PFSK-1 (cell line): ENCODE measurements at regions not wholly inside any gene's neighbourhood (a gene's known extent, or its start where the extent isn't known, plus 50 kb on each side); places are given as distances from the start of the nearest gene placed in this dataset.

Experiments
- FOXP2 ChIP-seq: optimal IDR thresholded peaks from 2 replicates; pipeline ENCODE3; 2011; ENCODE audit warnings: borderline replicate concordance, control low read depth, inconsistent platforms; ENCODE audit not compliant: insufficient read depth; ENCODE audit errors: extremely low read length, extremely low read depth
- POLR2AphosphoS5 ChIP-seq: IDR thresholded peaks from 2 replicates; pipeline ENCODE4 v1.6.1; 2012; ENCODE audit warnings: low read depth, mild to moderate bottlenecking, control low read depth, low read length, moderate library complexity
- REST ChIP-seq, 2 experiments: IDR thresholded peaks; 2 replicates each; pipeline versions ENCODE4 v1.6.1 to v1.8.0; 2011 to 2012; ENCODE audit warnings: low read depth in 2 of 2, low read length in 2 of 2, control low read depth in 1 of 2, inconsistent platforms in 1 of 2, mild to moderate bottlenecking in 1 of 2, moderate library complexity in 1 of 2; ENCODE audit not compliant: insufficient read depth in 1 of 2
- SIN3A ChIP-seq: IDR thresholded peaks from 2 replicates; pipeline ENCODE4 v1.6.1; 2012; ENCODE audit warnings: mild to moderate bottlenecking, low read length, moderate library complexity, borderline replicate concordance; ENCODE audit not compliant: insufficient read depth
- TAF1 ChIP-seq: IDR thresholded peaks from 2 replicates; pipeline ENCODE4 v1.6.1; 2012; ENCODE audit warnings: low read length, control low read depth, borderline replicate concordance; ENCODE audit not compliant: insufficient read depth

GRCh38 chr2:57906152-57906732 lies 140.4 kb upstream of the VRK2 start:
- TF ChIP-seq REST (IDR thresholded peaks at IDR 0.05; ENCODE audit: insufficient read depth in 1 of 2, low read depth in 2 of 2, low read length in 2 of 2) (no peak), POLR2AphosphoS5 (no peak), FOXP2 (no peak), TAF1 (no peak), SIN3A (no peak)

GRCh38 chr2:57907411-57907810 lies 139.2 kb upstream of the VRK2 start:
- TF ChIP-seq REST (IDR thresholded peaks at IDR 0.05; ENCODE audit: insufficient read depth in 1 of 2, low read depth in 2 of 2, low read length in 2 of 2) (no peak), POLR2AphosphoS5 (no peak), SIN3A (no peak), TAF1 (no peak), FOXP2 (no peak)

- TF ChIP-seq SIN3A (no peak), FOXP2 (no peak), POLR2AphosphoS5 (no peak), TAF1 (no peak)
Observed at GRCh38 chr2:57908736-57909161, 137.9 kb upstream of the VRK2 start.

GRCh38 chr2:57918126-57918525 lies 128.5 kb upstream of the VRK2 start:
- no peak for TF ChIP-seq POLR2AphosphoS5
- no peak for TF ChIP-seq FOXP2
- TF ChIP-seq REST (IDR thresholded peaks at IDR 0.05; ENCODE audit: insufficient read depth in 1 of 2, low read depth in 2 of 2, low read length in 2 of 2): no peak
- TF ChIP-seq SIN3A: no peak
- TF ChIP-seq TAF1: no peak

- TF ChIP-seq POLR2AphosphoS5 (no peak), FOXP2 (no peak), REST (IDR thresholded peaks at IDR 0.05; ENCODE audit: insufficient read depth in 1 of 2, low read depth in 2 of 2, low read length in 2 of 2) (no peak), TAF1 (no peak), SIN3A (no peak)
Observed at GRCh38 chr2:57920342-57920939, 126.2 kb upstream of the VRK2 start.
